H54 (cell line): ENCODE measurements at regions not wholly inside any gene's neighbourhood (a gene's known extent, or its start where the extent isn't known, plus 50 kb on each side); places are given as distances from the start of the nearest gene placed in this dataset.
"Not testable (repeated sequence)": the region's sequence is repeated elsewhere in the genome, so short reads cannot be mapped to it uniquely, and the experiment has no call there.

ENCODE experiments used
- DNase-seq: peaks from one replicate; pipeline ENCODE4 v3.0.0; 2011; ENCODE audit warnings: low spot score, mixed read lengths; ENCODE audit not compliant: insufficient read length
- FAIRE-seq: peaks from 3 replicates; lab custom pipeline; 2011; peaks lifted over from hg19 to GRCh38; lab: Jason Lieb, UNC
- POLR2A ChIP-seq: IDR thresholded peaks from 2 replicates; pipeline ENCODE4 v1.6.1; 2011; ENCODE audit warnings: low read depth, mild to moderate bottlenecking, low read length

DNA sequence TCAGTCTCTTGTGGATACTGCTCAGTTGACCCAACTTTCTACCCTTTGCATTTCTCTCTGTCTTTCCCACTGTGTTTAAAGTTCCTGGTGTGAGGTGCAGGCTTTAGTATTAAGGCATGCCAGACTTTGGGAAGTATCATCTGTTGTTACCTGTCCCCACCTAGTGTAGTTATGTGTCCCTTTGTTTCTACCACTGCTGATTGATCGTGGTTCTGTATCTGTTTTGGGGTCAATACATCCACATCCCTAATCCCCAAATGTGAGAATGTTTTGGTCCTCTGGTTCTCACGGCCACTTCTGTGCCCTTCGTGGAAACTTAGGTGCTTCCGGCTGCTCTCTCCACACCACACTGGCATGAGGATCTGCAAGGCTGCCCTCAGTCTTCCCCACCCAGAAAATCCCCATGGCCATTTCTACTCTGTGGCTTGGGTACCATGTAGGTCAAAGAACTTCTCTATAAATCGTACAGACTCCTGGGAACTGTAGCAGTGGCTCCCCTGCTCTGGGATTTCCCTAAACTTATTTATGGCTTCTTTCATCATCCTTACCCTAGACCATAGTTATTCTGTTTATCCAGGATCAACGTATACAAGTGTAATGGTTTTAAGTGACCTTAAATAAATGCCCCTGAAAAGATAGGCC, 443.2 kb downstream of the XYLT1 start:
- TF ChIP-seq POLR2A = no peak
- FAIRE-seq (no peak), DNase-seq (no peak)

DNA sequence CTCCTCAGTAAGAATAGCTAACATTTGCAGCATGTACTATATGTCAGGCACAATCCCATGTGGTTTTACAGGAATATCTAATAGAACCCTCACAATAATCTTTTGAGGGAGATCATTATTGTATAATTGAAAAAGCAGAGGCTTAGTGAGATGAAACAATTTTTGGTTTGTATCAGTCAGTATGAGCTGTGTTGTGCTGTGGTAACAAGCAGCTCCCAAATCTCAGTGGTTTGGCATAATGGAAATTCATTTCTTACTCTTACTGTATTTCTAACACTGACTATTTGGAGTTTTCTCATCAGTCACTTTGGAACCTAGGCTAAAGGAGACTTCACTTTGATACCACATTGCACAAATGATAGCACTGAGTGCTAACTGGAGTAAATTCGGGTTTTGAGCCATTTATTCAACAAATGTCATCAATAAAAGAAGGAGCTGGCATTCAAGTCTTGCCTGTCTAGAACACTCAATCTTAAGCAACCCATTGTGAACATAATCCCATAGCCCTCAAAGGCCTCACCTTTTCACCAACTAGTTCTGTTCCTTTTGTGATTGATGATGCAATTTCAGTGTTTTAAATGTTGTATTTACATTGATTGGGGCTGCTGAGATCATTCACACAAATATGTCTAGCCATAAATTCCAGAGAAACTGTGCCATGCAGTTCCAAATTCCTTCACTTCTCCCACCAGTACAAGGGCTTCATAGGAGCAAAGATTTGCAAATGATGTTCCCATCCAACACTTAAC, 441.0 kb downstream of the XYLT1 start:
- DNase-seq (no peak), FAIRE-seq (no peak)
- TF ChIP-seq POLR2A = no peak

DNA sequence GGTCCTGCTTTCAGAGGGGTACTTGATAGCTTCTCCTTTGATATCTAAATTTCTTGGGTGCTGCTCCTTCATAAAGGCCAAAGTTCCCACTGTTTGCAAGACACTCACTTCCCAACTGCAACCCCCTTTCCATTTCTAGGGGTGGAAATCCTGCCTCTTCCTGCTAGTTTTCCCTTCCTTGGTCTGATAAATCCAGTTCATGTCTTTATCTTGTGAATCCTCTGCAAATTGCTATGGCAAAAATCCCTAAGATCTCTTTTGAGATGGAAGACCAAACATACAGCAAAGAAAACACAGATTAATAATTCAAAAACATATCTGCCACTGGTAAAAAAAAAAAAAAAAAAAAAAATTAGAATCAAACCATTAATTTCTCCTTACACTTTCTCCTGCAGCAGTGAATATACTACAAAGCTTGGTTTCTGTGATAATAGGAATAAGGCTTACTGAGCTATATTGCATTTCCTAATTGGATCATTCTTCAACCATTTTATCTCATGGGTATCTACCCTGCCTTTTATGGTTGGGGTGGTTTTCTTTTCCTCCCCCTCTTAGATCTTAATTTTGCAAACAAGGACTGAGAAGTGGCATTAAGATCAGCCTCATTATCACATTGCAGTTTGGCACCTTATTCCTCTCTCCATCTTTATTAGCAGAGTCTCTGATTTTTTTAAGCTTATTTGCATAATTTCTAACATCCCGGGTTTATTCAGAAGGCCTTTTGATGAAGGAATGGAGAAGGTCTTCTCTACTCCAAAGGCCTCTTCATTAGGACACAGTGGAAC, 439.1 kb downstream of the XYLT1 start:
- no peak for TF ChIP-seq POLR2A
- FAIRE-seq (no peak), DNase-seq (no peak)

GRCh38 chr16:17032332-17032731, 438.4 kb downstream of the XYLT1 start:
- FAIRE-seq (no peak), DNase-seq (no peak)
- TF ChIP-seq POLR2A = no peak

- no peak for TF ChIP-seq POLR2A
- DNase-seq = no peak
- FAIRE-seq = no peak
Measured at GRCh38 chr16:17034477-17035252, 436.1 kb downstream of the XYLT1 start.

DNA sequence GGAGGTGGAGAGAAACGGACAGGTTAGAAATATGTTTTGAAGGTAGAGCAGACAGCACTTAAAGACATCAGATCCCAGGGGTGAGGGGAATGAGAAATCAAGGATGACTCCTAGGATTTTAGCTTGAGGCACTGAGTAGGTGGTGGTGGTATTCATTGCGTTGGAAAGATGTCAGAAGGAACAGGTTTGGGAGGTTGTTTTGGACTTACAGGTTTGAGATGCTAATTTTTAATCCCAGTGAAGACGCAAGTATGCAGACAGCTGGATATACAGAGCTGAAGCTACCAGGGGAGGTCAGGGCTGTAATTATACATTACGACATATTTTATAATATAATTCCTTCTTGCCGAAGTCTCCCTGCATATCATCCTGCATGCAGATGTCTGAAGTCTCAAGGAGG, 433.3 kb downstream of the XYLT1 start:
- no peak for TF ChIP-seq POLR2A
- DNase-seq = no peak
- FAIRE-seq = no peak

GRCh38 chr16:17038415-17038814, 432.3 kb downstream of the XYLT1 start:
- DNase-seq = no peak
- no peak for TF ChIP-seq POLR2A
- no peak for FAIRE-seq

GRCh38 chr16:17049109-17049508, 421.7 kb downstream of the XYLT1 start:
- FAIRE-seq, DNase-seq: not testable (repeated sequence)

GRCh38 chr16:17050468-17050867, 420.3 kb downstream of the XYLT1 start:
- no peak for TF ChIP-seq POLR2A
- FAIRE-seq (no peak), DNase-seq (no peak)
